ENCODE measurements at regions not wholly inside any gene's neighbourhood (a gene's known extent, or its start where the extent isn't known, plus 50 kb on each side); places are given as distances from the start of the nearest gene placed in this dataset.

DNA sequence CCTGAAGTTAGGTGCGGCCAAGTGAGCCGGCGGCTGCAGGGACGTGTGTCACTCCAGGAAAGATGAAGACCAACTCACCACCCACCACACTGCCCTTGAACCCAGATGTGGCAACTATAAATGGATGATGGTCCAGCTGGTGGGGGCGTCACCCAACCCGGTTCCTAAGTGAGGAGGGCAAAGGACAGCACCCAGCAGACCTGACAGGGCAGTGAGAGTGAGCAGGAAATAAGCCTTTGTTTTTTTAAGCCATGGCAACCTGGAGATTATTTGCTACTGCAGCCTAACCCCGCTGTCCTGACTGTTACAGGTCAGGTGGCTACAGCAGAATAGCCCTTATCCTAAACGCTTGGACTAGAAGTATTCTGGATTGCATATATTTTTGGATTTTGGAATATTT, 228.9 kb downstream of the CTTN start:
- Histone ChIP-seq H3K79me1 (ENCODE audit: insufficient read depth, low read depth, low read length, poor library complexity, severe bottlenecking) (no peaks in the 10 kb centered on the region), H4K5ac (ENCODE audit: insufficient read length, low read depth, low read length) (no peak overlapping the region), H3K23ac (ENCODE audit: insufficient read length, low read depth, low read length) (no peak overlapping the region), H3K56ac (ENCODE audit: insufficient read length, low read depth, low read length) (no peak overlapping the region), H3K23me2 (ENCODE audit: insufficient read length, low read depth, low read length, poor library complexity, severe bottlenecking) (no peaks in the 10 kb centered on the region), H2BK5ac (ENCODE audit: insufficient read length, low read length) (no peak overlapping the region), H2BK12ac (ENCODE audit: insufficient read length, low read depth, low read length) (no peak overlapping the region), H3K18ac (ENCODE audit: insufficient read length, low read depth, low read length) (no peak overlapping the region), H3T11ph (ENCODE audit: low read length) (no peak overlapping the region), H3K4me1 (ENCODE audit: insufficient read depth, low read length) (no peaks in the 10 kb centered on the region), H2BK20ac (ENCODE audit: low read depth, low read length, poor library complexity, severe bottlenecking) (no peak overlapping the region), H3K27me3 (ENCODE audit: insufficient read depth, low read length) (no peaks in the 10 kb centered on the region), H3K79me2 (ENCODE audit: insufficient read depth, low read length) (peaks cover 2% of the 10 kb centered on the region; the same call in 1 of the 2 replicates), H3K9me3 (ENCODE audit: control insufficient read depth, low read depth, low read length) (no peaks in the 10 kb centered on the region), H3K4ac (ENCODE audit: low read depth, low read length) (no peak overlapping the region), H3K9ac (ENCODE audit: extremely low read depth, insufficient read length, low read length) (no peak overlapping the region), H3K14ac (ENCODE audit: insufficient read depth, low read length) (no peak overlapping the region), H2AK5ac (ENCODE audit: insufficient read length, low read length) (no peak overlapping the region), H4K8ac (replicated peaks; ENCODE audit: insufficient read length, low read depth, low read length) (no peak overlapping the region), H2BK15ac (ENCODE audit: low read depth, low read length) (no peak overlapping the region), H4K20me1 (ENCODE audit: control insufficient read depth, insufficient read depth, insufficient read length) (no peaks in the 10 kb centered on the region), H3K27ac (ENCODE audit: insufficient read length, low read depth, low read length) (no peak overlapping the region), H3K4me2 (ENCODE audit: insufficient read depth, insufficient read length, low read length) (no peak overlapping the region), H2AFZ (ENCODE audit: low read length) (no peak overlapping the region), H4K91ac (ENCODE audit: insufficient read length, low read depth, low read length) (no peak overlapping the region), H2BK120ac (ENCODE audit: low read depth, low read length, poor library complexity, severe bottlenecking) (no peak overlapping the region)
- Mint-ChIP-seq H3K36me3 (ENCODE audit: insufficient read depth in 1 of 3, low read depth in 3 of 3) (peaks cover 0 to 2% (median 0%) of the 10 kb centered on the region in 3 experiments; a peak in 2 of 7 replicates), H3K9me3 (no peaks in the 10 kb centered on the region), H3K27ac (0 out of 7 replicates have a peak overlapping the region, but pooled peaks of 1 of the 3 experiments have one; percentile 62), H3K27me3 (ENCODE audit: low read depth) (no peaks in the 10 kb centered on the region; the same call in none of the 2 replicates), H3K4me3 (no peak overlapping the region), H3K4me1 (peaks cover 12 to 18% of the 10 kb centered on the region in 2 experiments)
- no peak for DNase-seq
- WGBS (ENCODE audit: extremely low coverage, insufficient read length, low lambda C conversion rate): no CpG with 5 or more reads among the region's 8 CpGs
- TF ChIP-seq, protein P1, sequence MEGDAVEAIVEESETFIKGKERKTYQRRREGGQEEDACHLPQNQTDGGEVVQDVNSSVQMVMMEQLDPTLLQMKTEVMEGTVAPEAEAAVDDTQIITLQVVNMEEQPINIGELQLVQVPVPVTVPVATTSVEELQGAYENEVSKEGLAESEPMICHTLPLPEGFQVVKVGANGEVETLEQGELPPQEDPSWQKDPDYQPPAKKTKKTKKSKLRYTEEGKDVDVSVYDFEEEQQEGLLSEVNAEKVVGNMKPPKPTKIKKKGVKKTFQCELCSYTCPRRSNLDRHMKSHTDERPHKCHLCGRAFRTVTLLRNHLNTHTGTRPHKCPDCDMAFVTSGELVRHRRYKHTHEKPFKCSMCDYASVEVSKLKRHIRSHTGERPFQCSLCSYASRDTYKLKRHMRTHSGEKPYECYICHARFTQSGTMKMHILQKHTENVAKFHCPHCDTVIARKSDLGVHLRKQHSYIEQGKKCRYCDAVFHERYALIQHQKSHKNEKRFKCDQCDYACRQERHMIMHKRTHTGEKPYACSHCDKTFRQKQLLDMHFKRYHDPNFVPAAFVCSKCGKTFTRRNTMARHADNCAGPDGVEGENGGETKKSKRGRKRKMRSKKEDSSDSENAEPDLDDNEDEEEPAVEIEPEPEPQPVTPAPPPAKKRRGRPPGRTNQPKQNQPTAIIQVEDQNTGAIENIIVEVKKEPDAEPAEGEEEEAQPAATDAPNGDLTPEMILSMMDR (conservative IDR thresholded peaks at IDR 0.05): no peak
